Sigmoid colon (tissue), 6 donors: ENCODE measurements at regions not wholly inside any gene's neighbourhood (a gene's known extent, or its start where the extent isn't known, plus 50 kb on each side); places are given as distances from the start of the nearest gene placed in this dataset.

Experiments
- DNase-seq: peaks from one replicate; pipeline ENCODE4 v3.0.0-alpha.2; 2019
- H3K27ac ChIP-seq, 4 donors: fragments of 200-600 bp; sonication (generic); one replicate each; pipeline ENCODE4 v1.5.1; 2016 to 2019; ENCODE audit warnings: mild to moderate bottlenecking in 1 of 4
- H3K27me3 ChIP-seq, 3 donors: fragments of 200-600 bp; sonication (generic); one replicate each; pipeline ENCODE4 v1.5.1; 2019; ENCODE audit warnings: mild to moderate bottlenecking in 1 of 3
- H3K36me3 ChIP-seq, 4 donors: fragments of 200-600 bp; sonication (generic); one replicate each; pipeline ENCODE4 v1.5.1; 2016 to 2019
- H3K4me1 ChIP-seq, 4 donors: fragments of 200-600 bp; sonication (generic); one replicate each; pipeline ENCODE4 v1.5.1; 2017 to 2019
- H3K4me3 ChIP-seq, 4 donors: fragments of 200-600 bp; sonication (generic); one replicate each; pipeline ENCODE4 v1.5.1; 2017 to 2019; ENCODE audit warnings: mild to moderate bottlenecking in 2 of 4, moderate library complexity in 1 of 4
- H3K9me3 ChIP-seq, 4 donors: fragments of 200-600 bp in 3 of 4; sonication (generic) in 3 of 4; one replicate each; pipeline versions ENCODE4 v1.5.1 to v1.6.1; 2013 to 2019
- EP300 ChIP-seq, 4 donors: sonication (generic); formaldehyde crosslinking; IDR thresholded peaks; one replicate each; pipeline ENCODE4 v1.6.1; 2017; ENCODE audit warnings: antibody characterized with exemption in 4 of 4
- POLR2A ChIP-seq, 2 donors: fragments of 450-650 bp; IDR thresholded peaks; one replicate each; pipeline ENCODE4 v1.6.1; 2016; ENCODE audit warnings: antibody characterized with exemption in 2 of 2, mild to moderate bottlenecking in 2 of 2, moderate library complexity in 2 of 2
- POLR2AphosphoS5 ChIP-seq, 4 donors: sonication (generic); formaldehyde crosslinking; IDR thresholded peaks; one replicate each; pipeline ENCODE4 v1.6.1; 2017; ENCODE audit warnings: antibody characterized with exemption in 4 of 4
- WGBS, 2 donors: extraction: QIAGEN DNeasy Blood & Tissue Kit; methylation state at CpG; one replicate each; pipeline ENCODE4 v1.1.7; 2013; 5-methylcytosine and 5-hydroxymethylcytosine counted together
- intact Hi-C: fragments of 100-400 bp; cut with DNase I; formaldehyde crosslinking; loops from one replicate; pipeline ENCODE4 v1.15.1; 2023
- TF ChIP-seq, protein P1 (sequence below), 4 experiments: fragments of 450-650 bp in 3 of 4; fragments of 200-600 bp in 1 of 4; IDR thresholded peaks; one replicate each; pipeline ENCODE4 v1.5.1; 2016 to 2019; ENCODE audit warnings: antibody characterized with exemption in 4 of 4, mild to moderate bottlenecking in 3 of 4, moderate library complexity in 2 of 4
- donor health status: healthy with polysubstance abuse.
- donor health status: healthy.

DNA sequence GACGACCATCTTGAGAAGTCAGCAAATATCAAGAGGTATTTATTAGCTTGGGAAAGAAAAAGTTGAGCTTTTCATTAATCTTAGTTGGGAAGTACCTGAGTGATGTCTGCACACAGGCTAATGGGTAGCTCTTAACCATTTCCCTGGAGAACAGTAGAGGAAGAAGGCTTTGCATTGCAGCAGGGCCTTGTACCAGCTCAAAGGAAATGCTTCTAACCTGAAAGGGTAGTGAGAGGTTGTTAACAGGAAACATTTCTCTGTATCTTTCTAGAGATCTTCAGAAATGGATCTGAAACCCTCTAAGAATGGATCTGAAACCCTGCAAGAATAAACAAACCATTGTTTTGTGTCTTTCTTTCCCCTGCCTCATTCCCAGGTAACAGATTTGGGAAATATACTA is 393.3 kb downstream of the PLK2 start:
- no peaks in the 10 kb centered on the region for H3K27me3 ChIP-seq
- H3K36me3 ChIP-seq = no peaks in the 10 kb centered on the region
- no peaks in the 10 kb centered on the region for H3K4me1 ChIP-seq
- DNase-seq = no peak
- no peak overlapping the region for H3K27ac ChIP-seq
- TF ChIP-seq EP300 (IDR thresholded peaks at IDR 0.05) = no peak
- no peak for TF ChIP-seq POLR2A (IDR thresholded peaks at IDR 0.05)
- TF ChIP-seq, protein P1, sequence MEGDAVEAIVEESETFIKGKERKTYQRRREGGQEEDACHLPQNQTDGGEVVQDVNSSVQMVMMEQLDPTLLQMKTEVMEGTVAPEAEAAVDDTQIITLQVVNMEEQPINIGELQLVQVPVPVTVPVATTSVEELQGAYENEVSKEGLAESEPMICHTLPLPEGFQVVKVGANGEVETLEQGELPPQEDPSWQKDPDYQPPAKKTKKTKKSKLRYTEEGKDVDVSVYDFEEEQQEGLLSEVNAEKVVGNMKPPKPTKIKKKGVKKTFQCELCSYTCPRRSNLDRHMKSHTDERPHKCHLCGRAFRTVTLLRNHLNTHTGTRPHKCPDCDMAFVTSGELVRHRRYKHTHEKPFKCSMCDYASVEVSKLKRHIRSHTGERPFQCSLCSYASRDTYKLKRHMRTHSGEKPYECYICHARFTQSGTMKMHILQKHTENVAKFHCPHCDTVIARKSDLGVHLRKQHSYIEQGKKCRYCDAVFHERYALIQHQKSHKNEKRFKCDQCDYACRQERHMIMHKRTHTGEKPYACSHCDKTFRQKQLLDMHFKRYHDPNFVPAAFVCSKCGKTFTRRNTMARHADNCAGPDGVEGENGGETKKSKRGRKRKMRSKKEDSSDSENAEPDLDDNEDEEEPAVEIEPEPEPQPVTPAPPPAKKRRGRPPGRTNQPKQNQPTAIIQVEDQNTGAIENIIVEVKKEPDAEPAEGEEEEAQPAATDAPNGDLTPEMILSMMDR (IDR thresholded peaks at IDR 0.05) = no peak
- no peak for TF ChIP-seq POLR2AphosphoS5 (IDR thresholded peaks at IDR 0.05)
- intact Hi-C loops = no loop called here
- H3K9me3 ChIP-seq = peaks cover 0 to 3% (median 0%) of the 10 kb centered on the region in 4 donors
- no peak overlapping the region for H3K4me3 ChIP-seq
- WGBS, 2 donors = 84 to 93% methylated on average over 1 of the region's 1 CpG

DNA sequence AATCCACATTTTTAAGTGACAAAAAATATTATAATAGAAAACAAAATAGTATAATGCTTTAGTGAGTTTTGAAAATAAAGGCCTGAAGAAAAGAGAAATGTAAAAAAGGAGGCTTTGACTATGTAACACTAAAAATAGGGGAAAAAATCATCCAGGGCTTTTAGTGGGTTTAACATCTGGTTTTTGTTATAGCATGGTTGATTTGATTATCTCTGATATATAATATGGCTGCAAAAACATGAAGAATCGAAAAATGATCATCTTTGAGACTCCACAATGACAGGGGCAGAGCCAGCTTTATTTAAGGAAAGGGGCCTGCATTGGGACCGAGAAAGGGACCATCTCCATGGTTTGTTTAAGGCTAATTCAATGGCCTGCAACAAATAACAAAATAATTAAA is 393.8 kb downstream of the PLK2 start:
- peaks cover 0 to 3% (median 0%) of the 10 kb centered on the region in 4 donors for H3K9me3 ChIP-seq
- no peak overlapping the region for H3K27ac ChIP-seq
- H3K4me3 ChIP-seq = no peak overlapping the region
- no peak for TF ChIP-seq POLR2AphosphoS5 (IDR thresholded peaks at IDR 0.05)
- TF ChIP-seq EP300 (IDR thresholded peaks at IDR 0.05) = no peak
- TF ChIP-seq, protein P1 (IDR thresholded peaks at IDR 0.05) = no peak
- no peak for TF ChIP-seq POLR2A (IDR thresholded peaks at IDR 0.05)
- WGBS, 2 donors = 85 to 95% methylated on average over 2 of the region's 2 CpGs
- DNase-seq = no peak
- no peaks in the 10 kb centered on the region for H3K36me3 ChIP-seq
- H3K4me1 ChIP-seq = no peaks in the 10 kb centered on the region
- intact Hi-C loops = no loop called here
- no peaks in the 10 kb centered on the region for H3K27me3 ChIP-seq

GRCh38 chr5:58064801-58065200 is 395.1 kb downstream of the PLK2 start:
- Histone ChIP-seq H3K4me1 (no peaks in the 10 kb centered on the region), H3K4me3 (no peak overlapping the region), H3K9me3 (peaks cover 0 to 3% (median 0%) of the 10 kb centered on the region in 4 donors), H3K36me3 (no peaks in the 10 kb centered on the region), H3K27ac (no peak overlapping the region), H3K27me3 (no peaks in the 10 kb centered on the region)
- intact Hi-C loops = no loop called here
- WGBS, 2 donors = 89 to 90% methylated on average over 2 of the region's 2 CpGs
- no peak for DNase-seq
- TF ChIP-seq POLR2AphosphoS5 (IDR thresholded peaks at IDR 0.05) = no peak
- no peak for TF ChIP-seq POLR2A (IDR thresholded peaks at IDR 0.05)
- TF ChIP-seq, protein P1 (IDR thresholded peaks at IDR 0.05) = no peak
- TF ChIP-seq EP300 (IDR thresholded peaks at IDR 0.05) = no peak

GRCh38 chr5:58060996-58061395 is 398.9 kb downstream of the PLK2 start:
- no peak for TF ChIP-seq POLR2AphosphoS5 (IDR thresholded peaks at IDR 0.05)
- Histone ChIP-seq H3K36me3 (no peaks in the 10 kb centered on the region), H3K4me1 (no peaks in the 10 kb centered on the region), H3K27me3 (no peaks in the 10 kb centered on the region), H3K4me3 (no peak overlapping the region), H3K27ac (no peak overlapping the region), H3K9me3 (no peaks in the 10 kb centered on the region)
- intact Hi-C loops = no loop called here
- WGBS, 2 donors = 67 to 77% methylated on average over 3 of the region's 3 CpGs
- DNase-seq = no peak

- no peaks in the 10 kb centered on the region for H3K36me3 ChIP-seq
- H3K27me3 ChIP-seq = no peaks in the 10 kb centered on the region
- WGBS, 2 donors = 90 to 91% methylated on average over 4 of the region's 4 CpGs
- TF ChIP-seq POLR2AphosphoS5 (IDR thresholded peaks at IDR 0.05) = no peak
- H3K4me1 ChIP-seq = no peaks in the 10 kb centered on the region
- H3K27ac ChIP-seq = no peak overlapping the region
- H3K9me3 ChIP-seq = no peaks in the 10 kb centered on the region
- no peak overlapping the region for H3K4me3 ChIP-seq
- DNase-seq = no peak
- intact Hi-C loops = no loop called here
These were observed 402.6 kb downstream of the PLK2 start for GRCh38 chr5:58057324-58057723.

GRCh38 chr5:58056546-58056945 is 403.3 kb downstream of the PLK2 start:
- no peak overlapping the region for H3K4me3 ChIP-seq
- WGBS, 2 donors = 6 to 42% methylated on average over 1 of the region's 1 CpG
- H3K9me3 ChIP-seq = no peaks in the 10 kb centered on the region
- no peak for TF ChIP-seq POLR2AphosphoS5 (IDR thresholded peaks at IDR 0.05)
- TF ChIP-seq POLR2A (IDR thresholded peaks at IDR 0.05) = no peak
- TF ChIP-seq, protein P1 (IDR thresholded peaks at IDR 0.05) = no peak
- no peak for TF ChIP-seq EP300 (IDR thresholded peaks at IDR 0.05)
- intact Hi-C loops = no loop called here
- DNase-seq = no peak
- no peaks in the 10 kb centered on the region for H3K4me1 ChIP-seq
- H3K27me3 ChIP-seq = no peaks in the 10 kb centered on the region
- H3K36me3 ChIP-seq = no peaks in the 10 kb centered on the region
- H3K27ac ChIP-seq = no peak overlapping the region
